T-helper 2 cell (primary cell): ENCODE measurements at regions not wholly inside any gene's neighbourhood (a gene's known extent, or its start where the extent isn't known, plus 50 kb on each side); places are given as distances from the start of the nearest gene placed in this dataset.

Source experiments
- DNase-seq, 5 experiments: peaks; one replicate each; pipeline versions ENCODE4 v3.0.0 to v3.0.0-alpha.2; 2012 to 2022

GRCh38 chr5:98638111-98638510 lies 135.4 kb upstream of the RGMB start:
- no peak for DNase-seq

GRCh38 chr5:98638701-98639100 lies 134.8 kb upstream of the RGMB start:
- DNase-seq = no peak

- DNase-seq = no peak
Observed at GRCh38 chr5:98639274-98639673, 134.2 kb upstream of the RGMB start.

- no peak for DNase-seq
Observed at GRCh38 chr5:98641671-98642070, 131.8 kb upstream of the RGMB start.

- DNase-seq = no peak
Observed at GRCh38 chr5:98643569-98643968, 129.9 kb upstream of the RGMB start.

GRCh38 chr5:98651715-98652114 lies 121.7 kb upstream of the RGMB start:
- DNase-seq = no peak

GRCh38 chr5:98656125-98656795 lies 117.2 kb upstream of the RGMB start:
- DNase-seq = no peak

GRCh38 chr5:98656796-98657195 lies 116.7 kb upstream of the RGMB start:
- no peak for DNase-seq

GRCh38 chr5:98657559-98657958 lies 115.9 kb upstream of the RGMB start:
- no peak for DNase-seq

- no peak for DNase-seq
Observed at GRCh38 chr5:98663521-98663920, 109.9 kb upstream of the RGMB start.

GRCh38 chr5:98664736-98665135 lies 108.7 kb upstream of the RGMB start:
- DNase-seq = no peak

- DNase-seq = no peak
Observed at GRCh38 chr5:98679963-98680362, 93.5 kb upstream of the RGMB start.

- no peak for DNase-seq
Observed at GRCh38 chr5:98690002-98690401, 83.5 kb upstream of the RGMB start.

GRCh38 chr5:98694902-98695301 lies 78.6 kb upstream of the RGMB start:
- DNase-seq = no peak

GRCh38 chr5:98698359-98698758 lies 75.1 kb upstream of the RGMB start:
- DNase-seq = no peak

- DNase-seq = no peak
Observed at GRCh38 chr5:98700730-98701129, 72.7 kb upstream of the RGMB start.

GRCh38 chr5:98705841-98706240 lies 67.6 kb upstream of the RGMB start:
- DNase-seq = no peak

- DNase-seq = no peak
Observed at GRCh38 chr5:98709681-98710080, 63.8 kb upstream of the RGMB start.

- no peak for DNase-seq
Observed at GRCh38 chr5:98713027-98713426, 60.4 kb upstream of the RGMB start.

GRCh38 chr5:98713856-98714255 lies 59.6 kb upstream of the RGMB start:
- no peak for DNase-seq

GRCh38 chr5:98714710-98715288 lies 58.7 kb upstream of the RGMB start:
- no peak for DNase-seq

- DNase-seq = no peak
Observed at GRCh38 chr5:98721231-98721928, 52.1 kb upstream of the RGMB start.

- no peak for DNase-seq
Observed at GRCh38 chr5:98722188-98722587, 51.3 kb upstream of the RGMB start.

GRCh38 chr5:98723061-98723460 lies 50.4 kb upstream of the RGMB start:
- DNase-seq = no peak
